Activated B cell treated with CpG ODN at 0.5 μM for 24 hours (primary cell): ENCODE measurements at regions not wholly inside any gene's neighbourhood (a gene's known extent, or its start where the extent isn't known, plus 50 kb on each side); places are given as distances from the start of the nearest gene placed in this dataset.

Experiments used
- ATAC-seq: fragments of 200-7000 bp; cut with Tn5 transposase; one replicate; pipeline ENCODE4 v1.10.0; 2021; ENCODE audit warnings: low read depth, mild to moderate bottlenecking, moderate library complexity
- CTCF ChIA-PET: fragments of 350-600 bp; sonication (Branson Sonifier 250); formaldehyde crosslinking; loops from one replicate; lab custom pipeline; 2021; ENCODE audit warnings: antibody characterized with exemption; lab: Charles Lee
- POLR2A ChIA-PET: fragments of 350-600 bp; sonication (Branson Sonifier 250); formaldehyde crosslinking; loops from one replicate; lab custom pipeline; 2021; ENCODE audit warnings: antibody characterized with exemption; lab: Charles Lee
- DNase-seq: peaks from one replicate; pipeline ENCODE4 v3.0.0; 2022
- H3K27ac Mint-ChIP-seq: one replicate; pipeline ENCODE4 v1.8.0; 2020; ENCODE audit warnings: mixed read lengths
- H3K27me3 Mint-ChIP-seq: one replicate; pipeline ENCODE4 v1.8.0; 2021; ENCODE audit warnings: mixed read lengths
- H3K36me3 Mint-ChIP-seq: one replicate; pipeline ENCODE4 v1.8.0; 2021; ENCODE audit warnings: low read depth, mixed read lengths
- H3K4me1 Mint-ChIP-seq: one replicate; pipeline ENCODE4 v1.8.0; 2021; ENCODE audit warnings: mixed read lengths
- H3K4me3 Mint-ChIP-seq: one replicate; pipeline ENCODE4 v1.8.0; 2020; ENCODE audit warnings: mild to moderate bottlenecking, mixed read lengths
- H3K9me3 Mint-ChIP-seq: one replicate; pipeline ENCODE4 v1.8.0; 2020; ENCODE audit warnings: mixed read lengths
- intact Hi-C: fragments of 100-400 bp; cut with micrococcal nuclease; formaldehyde crosslinking; loops from one replicate; pipeline ENCODE4 v1.15.1; 2024
- TF ChIP-seq, protein P1 (sequence below): fragments of 200-600 bp; IDR thresholded peaks from one replicate; pipeline ENCODE4 v1.8.0; 2022; ENCODE audit warnings: antibody characterized with exemption, mild to moderate bottlenecking

DNA sequence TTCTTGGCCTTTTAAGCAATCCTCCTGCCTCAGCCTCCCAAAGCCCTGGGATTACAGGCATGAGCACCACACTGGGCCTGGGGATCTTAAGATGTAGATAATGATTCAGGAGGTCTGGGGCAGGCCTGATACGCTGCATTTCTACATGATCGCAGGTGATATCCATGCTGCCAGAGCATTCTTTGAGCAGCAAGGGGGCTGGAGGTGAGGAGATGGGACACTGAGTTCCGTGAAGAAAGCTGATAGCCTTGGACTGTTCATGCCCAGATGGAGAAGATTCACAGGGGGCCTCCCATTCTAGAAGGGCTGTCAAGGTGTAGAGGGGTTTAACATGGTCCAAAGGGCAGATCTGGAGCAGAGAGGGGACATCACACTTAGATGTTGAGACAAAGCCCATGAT lies 480.3 kb downstream of the RPS24 start:
- Mint-ChIP-seq H3K27ac (no peak overlapping the region), H3K27me3 (peaks cover 13% of the 10 kb centered on the region), H3K36me3 (no peaks in the 10 kb centered on the region), H3K4me1 (no peaks in the 10 kb centered on the region), H3K4me3 (no peak overlapping the region), H3K9me3 (no peaks in the 10 kb centered on the region)
- intact Hi-C loops: no loop called here
- TF ChIP-seq, protein P1, sequence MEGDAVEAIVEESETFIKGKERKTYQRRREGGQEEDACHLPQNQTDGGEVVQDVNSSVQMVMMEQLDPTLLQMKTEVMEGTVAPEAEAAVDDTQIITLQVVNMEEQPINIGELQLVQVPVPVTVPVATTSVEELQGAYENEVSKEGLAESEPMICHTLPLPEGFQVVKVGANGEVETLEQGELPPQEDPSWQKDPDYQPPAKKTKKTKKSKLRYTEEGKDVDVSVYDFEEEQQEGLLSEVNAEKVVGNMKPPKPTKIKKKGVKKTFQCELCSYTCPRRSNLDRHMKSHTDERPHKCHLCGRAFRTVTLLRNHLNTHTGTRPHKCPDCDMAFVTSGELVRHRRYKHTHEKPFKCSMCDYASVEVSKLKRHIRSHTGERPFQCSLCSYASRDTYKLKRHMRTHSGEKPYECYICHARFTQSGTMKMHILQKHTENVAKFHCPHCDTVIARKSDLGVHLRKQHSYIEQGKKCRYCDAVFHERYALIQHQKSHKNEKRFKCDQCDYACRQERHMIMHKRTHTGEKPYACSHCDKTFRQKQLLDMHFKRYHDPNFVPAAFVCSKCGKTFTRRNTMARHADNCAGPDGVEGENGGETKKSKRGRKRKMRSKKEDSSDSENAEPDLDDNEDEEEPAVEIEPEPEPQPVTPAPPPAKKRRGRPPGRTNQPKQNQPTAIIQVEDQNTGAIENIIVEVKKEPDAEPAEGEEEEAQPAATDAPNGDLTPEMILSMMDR: no peak
- DNase-seq (no peak), ATAC-seq (no peak)
- POLR2A ChIA-PET: no interaction called here
- CTCF ChIA-PET: no interaction called here

DNA sequence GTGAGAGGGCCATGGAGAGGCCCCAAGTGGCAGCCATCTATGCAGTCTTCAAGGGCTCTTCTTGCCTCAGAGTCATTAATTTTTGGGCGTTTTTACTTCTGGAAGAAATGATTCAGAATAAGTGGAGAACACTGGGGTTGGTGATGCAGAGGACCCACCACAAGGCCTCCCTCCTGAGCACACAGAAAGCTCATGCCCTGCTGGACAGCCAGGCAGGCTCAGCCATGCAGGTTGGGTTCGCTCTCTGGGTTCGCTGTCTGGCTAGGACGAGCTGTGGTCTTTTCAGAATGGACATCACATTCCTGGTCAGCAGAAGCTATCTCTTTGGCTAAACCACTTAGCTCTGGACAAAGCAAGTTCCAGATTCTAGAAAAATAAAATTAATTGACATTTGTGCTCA lies 480.8 kb downstream of the RPS24 start:
- intact Hi-C loops: no loop called here
- TF ChIP-seq, protein P1: no peak
- no peak for ATAC-seq
- no peaks in the 10 kb centered on the region for H3K9me3 Mint-ChIP-seq
- no peak overlapping the region for H3K27ac Mint-ChIP-seq
- DNase-seq: no peak
- no peak overlapping the region for H3K4me3 Mint-ChIP-seq
- H3K36me3 Mint-ChIP-seq: no peaks in the 10 kb centered on the region
- ChIA-PET CTCF (no interaction called here), POLR2A (no interaction called here)
- no peaks in the 10 kb centered on the region for H3K4me1 Mint-ChIP-seq
- peaks cover 13% of the 10 kb centered on the region for H3K27me3 Mint-ChIP-seq

DNA sequence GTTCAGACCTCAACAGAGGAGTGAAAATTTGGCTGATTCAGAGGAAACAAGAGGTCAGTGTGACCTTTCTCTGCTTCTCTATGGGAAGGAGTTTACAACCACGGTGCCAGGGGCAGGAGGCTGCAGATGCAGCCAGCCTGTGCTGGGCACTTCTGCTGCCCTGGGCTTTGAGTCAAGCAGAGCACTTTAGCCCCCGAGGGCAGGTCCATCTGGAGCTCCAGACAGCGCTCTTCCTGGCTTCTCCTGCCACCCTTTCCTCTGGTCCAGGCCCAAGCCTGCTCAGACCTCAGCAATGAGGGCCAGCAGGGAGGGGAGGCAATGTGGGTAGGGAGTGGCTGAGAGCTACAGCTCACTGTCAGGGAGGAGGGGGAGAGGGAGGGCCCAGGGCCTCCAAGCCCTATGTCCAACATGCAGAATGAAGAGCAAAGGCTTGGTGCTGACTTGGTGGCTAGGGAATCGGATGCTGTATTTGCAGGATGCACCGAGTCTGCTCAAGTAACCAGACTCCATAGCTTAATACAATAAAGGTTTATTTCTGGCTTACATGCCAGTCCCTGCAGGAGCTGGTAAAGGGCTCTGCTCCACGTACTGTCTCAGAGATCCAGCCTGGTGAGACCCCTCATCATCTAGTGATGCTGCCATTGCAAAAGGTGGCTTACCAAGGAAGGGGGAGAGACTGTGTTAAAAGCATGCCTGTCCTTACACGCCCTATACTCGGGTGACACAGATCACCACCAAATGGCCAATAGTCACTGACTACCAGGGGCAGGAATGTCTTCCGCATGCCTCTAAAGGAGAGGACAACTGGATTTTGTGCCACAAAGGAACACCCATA lies 481.6 kb downstream of the RPS24 start:
- TF ChIP-seq, protein P1: no peak
- ATAC-seq: no peak
- DNase-seq: no peak
- CTCF ChIA-PET: no interaction called here
- H3K4me3 Mint-ChIP-seq: no peak overlapping the region
- POLR2A ChIA-PET: no interaction called here
- peaks cover 8% of the 10 kb centered on the region for H3K27me3 Mint-ChIP-seq
- no peaks in the 10 kb centered on the region for H3K4me1 Mint-ChIP-seq
- H3K36me3 Mint-ChIP-seq: no peaks in the 10 kb centered on the region
- intact Hi-C loops: no loop called here
- no peak overlapping the region for H3K27ac Mint-ChIP-seq
- no peaks in the 10 kb centered on the region for H3K9me3 Mint-ChIP-seq

DNA sequence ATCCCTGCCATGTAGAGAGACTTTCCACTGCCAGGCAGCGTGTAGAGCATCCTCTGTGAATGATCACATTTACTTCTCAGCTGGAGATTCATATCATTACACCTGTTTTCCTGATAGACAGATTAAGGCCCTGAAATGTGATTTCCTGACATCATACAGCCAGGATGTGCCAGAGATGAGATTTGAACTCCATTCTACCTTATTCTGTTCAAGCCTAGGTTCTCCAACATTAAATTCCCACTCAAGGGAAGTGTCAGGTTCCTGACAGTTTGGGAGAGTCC lies 482.1 kb downstream of the RPS24 start:
- TF ChIP-seq, protein P1: no peak
- Mint-ChIP-seq H3K4me1 (no peaks in the 10 kb centered on the region), H3K36me3 (no peaks in the 10 kb centered on the region), H3K27ac (no peak overlapping the region), H3K27me3 (peaks cover 6% of the 10 kb centered on the region), H3K4me3 (no peak overlapping the region), H3K9me3 (no peaks in the 10 kb centered on the region)
- DNase-seq (no peak), ATAC-seq (no peak)
- intact Hi-C loops: no loop called here
- ChIA-PET POLR2A (no interaction called here), CTCF (no interaction called here)

DNA sequence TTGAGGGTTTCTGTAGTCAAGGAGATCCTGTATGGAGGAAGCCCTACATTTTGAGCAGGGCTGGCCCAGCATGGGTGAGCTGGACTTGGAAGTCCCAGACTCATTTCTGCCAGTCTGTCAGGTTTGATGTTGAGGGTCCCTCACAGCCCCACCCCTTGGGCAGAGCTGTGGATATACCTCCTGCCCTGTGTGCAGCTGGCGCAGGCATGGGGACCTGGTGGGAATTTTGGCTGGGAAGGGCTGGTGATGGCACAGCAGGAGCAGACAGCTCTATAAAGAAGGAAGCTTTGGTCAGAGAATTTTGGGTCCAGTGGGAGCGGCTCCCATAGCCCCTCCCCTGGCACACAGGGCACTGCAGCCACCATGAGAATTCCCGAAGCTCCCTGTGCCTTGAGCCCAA lies 482.6 kb downstream of the RPS24 start:
- CTCF ChIA-PET: no interaction called here
- Mint-ChIP-seq H3K9me3 (no peaks in the 10 kb centered on the region), H3K36me3 (no peaks in the 10 kb centered on the region), H3K4me1 (no peaks in the 10 kb centered on the region), H3K4me3 (no peak overlapping the region), H3K27me3 (peaks cover 6% of the 10 kb centered on the region), H3K27ac (no peak overlapping the region)
- no peak for ATAC-seq
- TF ChIP-seq, protein P1: no peak
- no peak for DNase-seq
- POLR2A ChIA-PET: no interaction called here
- intact Hi-C loops: no loop called here
